Nephron (organoid): ENCODE measurements at regions not wholly inside any gene's neighbourhood (a gene's known extent, or its start where the extent isn't known, plus 50 kb on each side); places are given as distances from the start of the nearest gene placed in this dataset.
"Not testable (repeated sequence)": the region's sequence is repeated elsewhere in the genome, so short reads cannot be mapped to it uniquely, and the experiment has no call there.

ENCODE experiments used
- H3K27ac Mint-ChIP-seq, 3 experiments: 2 replicates each; pipeline ENCODE4 v1.8.0; 2020; ENCODE audit warnings: mixed read lengths in 3 of 3, mild to moderate bottlenecking in 2 of 3, moderate library complexity in 1 of 3
- H3K27me3 Mint-ChIP-seq: 2 replicates; pipeline ENCODE4 v1.8.0; 2021; ENCODE audit warnings: low read depth, mild to moderate bottlenecking, moderate library complexity, mixed read lengths
- H3K36me3 Mint-ChIP-seq: 2 replicates; pipeline ENCODE4 v1.8.0; 2020; ENCODE audit warnings: low read depth, mixed read lengths
- H3K4me1 Mint-ChIP-seq: 2 replicates; pipeline ENCODE4 v1.8.0; 2020; ENCODE audit warnings: mixed read lengths
- H3K4me3 Mint-ChIP-seq, 3 experiments: 2 replicates each; pipeline ENCODE4 v1.8.0; 2020; ENCODE audit warnings: mild to moderate bottlenecking in 3 of 3, mixed read lengths in 3 of 3, moderate library complexity in 2 of 3
- H3K9me3 Mint-ChIP-seq: 2 replicates; pipeline ENCODE4 v1.8.0; 2020; ENCODE audit warnings: mixed read lengths
- TF ChIP-seq, protein P1 (sequence below), 3 experiments: fragments of 200-600 bp; sonication (generic); IDR thresholded peaks; one replicate each; pipeline ENCODE4 v1.5.0; 2021; ENCODE audit warnings: antibody characterized with exemption in 3 of 3; ENCODE audit not compliant: unreplicated experiment in 3 of 3

DNA sequence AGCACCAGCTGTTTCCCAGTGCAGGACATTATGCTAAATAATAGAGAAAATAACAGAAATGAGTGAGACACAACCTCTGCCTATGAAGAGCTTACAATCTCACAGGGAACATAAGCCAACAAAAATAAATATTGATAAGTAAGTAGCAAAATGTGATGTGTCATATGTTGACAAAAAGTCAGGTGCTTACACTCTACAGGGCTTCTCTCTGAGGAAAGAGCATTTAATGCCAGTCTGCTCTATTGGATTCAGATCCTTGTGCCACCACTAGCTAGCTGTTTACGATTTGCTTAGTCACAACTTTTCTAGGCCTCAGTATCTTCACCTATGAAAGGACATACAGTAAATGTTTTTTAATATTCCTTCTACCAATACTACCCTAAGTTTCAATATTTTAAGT is 500.9 kb upstream of the NAALADL2 start:
- H3K4me3 Mint-ChIP-seq = no peak overlapping the region
- no peaks in the 10 kb centered on the region for H3K36me3 Mint-ChIP-seq

DNA sequence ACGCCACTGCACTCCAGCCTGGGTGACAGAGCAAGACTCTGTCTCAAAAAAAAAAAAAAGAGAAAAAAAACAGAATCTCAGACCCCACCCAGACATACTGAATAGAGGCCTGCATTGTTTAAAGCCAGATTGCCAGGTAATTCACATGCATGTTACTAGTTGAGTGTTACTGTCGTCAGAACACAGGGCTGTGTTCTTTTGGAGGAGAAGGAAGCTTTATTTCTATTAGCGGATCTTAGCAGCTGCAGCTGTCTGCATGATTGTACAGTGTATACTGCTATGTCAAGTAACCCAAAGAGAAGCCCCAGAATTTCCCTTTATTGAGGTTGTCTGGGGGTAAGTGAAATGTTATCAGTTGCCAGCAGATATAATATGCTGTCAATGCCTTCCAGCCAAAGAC is 496.6 kb upstream of the NAALADL2 start:
- peak overlapping the region in 2 of 3 experiments; percentile 48 to 57 for H3K27ac Mint-ChIP-seq

More for the DNA sequence above, 500.9 kb upstream of the NAALADL2 start:
- Mint-ChIP-seq H3K9me3 (no peaks in the 10 kb centered on the region), H3K4me1 (peaks cover 9% of the 10 kb centered on the region), H3K27me3 (no peaks in the 10 kb centered on the region), H3K27ac (no peak overlapping the region)
- TF ChIP-seq, protein P1, sequence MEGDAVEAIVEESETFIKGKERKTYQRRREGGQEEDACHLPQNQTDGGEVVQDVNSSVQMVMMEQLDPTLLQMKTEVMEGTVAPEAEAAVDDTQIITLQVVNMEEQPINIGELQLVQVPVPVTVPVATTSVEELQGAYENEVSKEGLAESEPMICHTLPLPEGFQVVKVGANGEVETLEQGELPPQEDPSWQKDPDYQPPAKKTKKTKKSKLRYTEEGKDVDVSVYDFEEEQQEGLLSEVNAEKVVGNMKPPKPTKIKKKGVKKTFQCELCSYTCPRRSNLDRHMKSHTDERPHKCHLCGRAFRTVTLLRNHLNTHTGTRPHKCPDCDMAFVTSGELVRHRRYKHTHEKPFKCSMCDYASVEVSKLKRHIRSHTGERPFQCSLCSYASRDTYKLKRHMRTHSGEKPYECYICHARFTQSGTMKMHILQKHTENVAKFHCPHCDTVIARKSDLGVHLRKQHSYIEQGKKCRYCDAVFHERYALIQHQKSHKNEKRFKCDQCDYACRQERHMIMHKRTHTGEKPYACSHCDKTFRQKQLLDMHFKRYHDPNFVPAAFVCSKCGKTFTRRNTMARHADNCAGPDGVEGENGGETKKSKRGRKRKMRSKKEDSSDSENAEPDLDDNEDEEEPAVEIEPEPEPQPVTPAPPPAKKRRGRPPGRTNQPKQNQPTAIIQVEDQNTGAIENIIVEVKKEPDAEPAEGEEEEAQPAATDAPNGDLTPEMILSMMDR (IDR thresholded peaks at IDR 0.05; ENCODE audit: unreplicated experiment in 3 of 3) = no peak

DNA sequence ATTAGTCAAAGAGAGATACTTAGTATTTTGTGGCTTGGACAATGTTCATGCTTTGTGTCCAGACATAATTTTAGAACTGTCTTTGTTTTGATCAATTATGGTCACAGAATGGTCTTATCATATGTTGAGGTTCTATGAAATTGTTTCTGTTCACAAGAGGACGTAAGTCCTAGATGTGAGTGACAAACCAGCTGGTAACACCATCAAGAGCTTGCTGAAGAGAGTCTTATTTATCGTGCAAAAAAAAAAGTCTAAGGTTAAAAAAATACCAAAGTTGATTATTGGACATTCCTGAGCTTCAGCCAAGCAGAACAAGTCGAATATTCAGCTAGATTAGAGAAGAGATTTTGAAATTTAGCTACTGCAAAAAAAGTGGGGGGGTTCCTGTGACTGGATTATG is 495.9 kb upstream of the NAALADL2 start:
- TF ChIP-seq, protein P1 (IDR thresholded peaks at IDR 0.05; ENCODE audit: unreplicated experiment in 3 of 3) = no peak
- H3K9me3 Mint-ChIP-seq = peaks cover under 1% of the 10 kb centered on the region

More for the DNA sequence above, 496.6 kb upstream of the NAALADL2 start:
- TF ChIP-seq, protein P1 (IDR thresholded peaks at IDR 0.05; ENCODE audit: unreplicated experiment in 3 of 3) = no peak
- no peaks in the 10 kb centered on the region for H3K36me3 Mint-ChIP-seq
- H3K4me3 Mint-ChIP-seq = no peak overlapping the region
- peaks cover 11% of the 10 kb centered on the region for H3K4me1 Mint-ChIP-seq
- no peaks in the 10 kb centered on the region for H3K9me3 Mint-ChIP-seq
- no peaks in the 10 kb centered on the region for H3K27me3 Mint-ChIP-seq

DNA sequence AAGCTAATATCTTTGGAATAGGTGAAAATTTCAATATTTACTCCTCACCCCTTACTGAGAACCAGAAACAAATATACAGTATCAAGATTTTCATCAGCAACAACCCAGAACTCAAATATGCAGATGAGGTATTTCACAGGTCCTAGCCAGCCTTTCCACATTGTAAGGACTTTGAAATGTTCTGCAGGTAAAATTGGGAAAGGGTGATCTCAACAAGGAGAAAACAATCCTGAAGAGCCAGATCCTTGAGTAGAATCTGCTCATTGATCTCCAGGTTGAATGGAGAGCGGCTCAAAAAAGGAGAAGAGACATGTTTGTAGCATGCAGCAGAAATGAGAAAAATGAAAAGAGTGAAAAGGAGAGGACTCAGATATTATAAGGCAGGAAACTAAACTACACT is 493.3 kb upstream of the NAALADL2 start:
- no peak overlapping the region for H3K27ac Mint-ChIP-seq
- H3K9me3 Mint-ChIP-seq = peaks cover 10% of the 10 kb centered on the region
- TF ChIP-seq, protein P1 (IDR thresholded peaks at IDR 0.05; ENCODE audit: unreplicated experiment in 3 of 3) = no peak
- peaks cover 11% of the 10 kb centered on the region for H3K4me1 Mint-ChIP-seq
- no peak overlapping the region for H3K4me3 Mint-ChIP-seq
- no peaks in the 10 kb centered on the region for H3K27me3 Mint-ChIP-seq
- H3K36me3 Mint-ChIP-seq = no peaks in the 10 kb centered on the region

More for the DNA sequence above, 495.9 kb upstream of the NAALADL2 start:
- Mint-ChIP-seq H3K27ac (peak overlapping the region in 2 of 3 experiments; percentile 48 to 57), H3K36me3 (no peaks in the 10 kb centered on the region), H3K4me3 (no peak overlapping the region), H3K27me3 (no peaks in the 10 kb centered on the region), H3K4me1 (peaks cover 11% of the 10 kb centered on the region)

DNA sequence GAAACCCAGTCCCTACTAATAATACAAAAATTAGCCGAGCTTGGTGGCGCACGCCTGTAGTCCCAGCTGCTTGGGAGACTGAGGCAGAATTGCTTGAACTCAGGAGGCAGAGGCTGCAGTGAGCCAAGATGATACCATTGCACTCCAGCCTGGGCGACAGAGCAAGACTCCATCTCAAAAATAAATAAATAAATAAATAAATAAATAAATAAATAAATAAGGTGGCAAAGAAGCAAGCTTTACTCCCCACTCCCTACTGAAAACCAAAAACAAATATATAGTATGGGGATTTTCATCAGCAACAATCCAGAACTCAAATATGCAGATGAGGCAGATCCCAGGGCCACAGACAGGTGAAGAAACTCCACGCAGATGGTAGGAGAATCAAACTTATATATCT is 492.2 kb upstream of the NAALADL2 start:
- not testable (repeated sequence) for H3K27ac Mint-ChIP-seq, H3K27me3 Mint-ChIP-seq, H3K36me3 Mint-ChIP-seq, H3K4me3 Mint-ChIP-seq, H3K9me3 Mint-ChIP-seq
- H3K4me1 Mint-ChIP-seq = peaks cover 11% of the 10 kb centered on the region

DNA sequence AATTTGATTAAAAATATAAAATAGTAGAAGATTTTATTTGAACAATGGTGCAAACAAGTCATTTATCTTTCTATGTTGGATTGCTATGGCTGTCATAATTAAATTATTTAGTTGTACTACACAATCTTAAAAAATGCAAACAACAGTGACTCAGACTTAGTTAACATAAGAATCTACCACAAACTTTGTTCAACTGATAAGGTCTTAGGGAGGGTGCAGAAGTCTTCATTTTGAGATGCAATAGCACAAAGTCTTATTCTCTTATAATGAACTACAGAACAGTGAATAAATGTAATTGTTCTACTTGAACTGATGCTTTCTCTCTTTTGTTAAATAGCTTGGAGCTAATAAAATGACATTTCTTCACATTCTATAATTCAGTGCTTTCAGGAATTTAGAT is 482.8 kb upstream of the NAALADL2 start:
- H3K4me1 Mint-ChIP-seq = no peaks in the 10 kb centered on the region
- H3K36me3 Mint-ChIP-seq = no peaks in the 10 kb centered on the region
- no peaks in the 10 kb centered on the region for H3K9me3 Mint-ChIP-seq
- no peak overlapping the region for H3K27ac Mint-ChIP-seq
- TF ChIP-seq, protein P1 (IDR thresholded peaks at IDR 0.05; ENCODE audit: unreplicated experiment in 3 of 3) = no peak
- no peak overlapping the region for H3K4me3 Mint-ChIP-seq
- no peaks in the 10 kb centered on the region for H3K27me3 Mint-ChIP-seq
